HCT116 (cell line): ENCODE measurements at regions not wholly inside any gene's neighbourhood (a gene's known extent, or its start where the extent isn't known, plus 50 kb on each side); places are given as distances from the start of the nearest gene placed in this dataset.

Experiments
- CTCF ChIP-seq, 3 experiments: fragments of 200-600 bp in 1 of 3; sonication (generic) in 1 of 3; IDR thresholded peaks in 2 of 3; conservative IDR thresholded peaks in 1 of 3; 2 replicates each; pipeline ENCODE4 v1.5.1; 2012 to 2017; ENCODE audit warnings: low read depth in 2 of 3, low read length in 2 of 3, antibody characterized with exemption in 1 of 3, borderline replicate concordance in 1 of 3, control low read depth in 1 of 3, mild to moderate bottlenecking in 1 of 3, mixed read lengths in 1 of 3, mixed run types in 1 of 3, moderate library complexity in 1 of 3; ENCODE audit not compliant: insufficient read depth in 1 of 3
- EZH2phosphoT487 ChIP-seq: fragments of 200-600 bp; IDR thresholded peaks from 2 replicates; pipeline ENCODE4 v1.6.1; 2018; ENCODE audit warnings: antibody characterized with exemption, borderline replicate concordance
- POLR2A ChIP-seq: IDR thresholded peaks from 2 replicates; pipeline ENCODE4 v1.7.0; 2011; ENCODE audit warnings: borderline replicate concordance; ENCODE audit not compliant: insufficient read depth, insufficient read length; ENCODE audit errors: extremely low read depth
- POLR2AphosphoS5 ChIP-seq: IDR thresholded peaks from 2 replicates; pipeline ENCODE4 v1.6.1; 2011; ENCODE audit warnings: mild to moderate bottlenecking, low read depth, low read length, moderate library complexity
- REST ChIP-seq: IDR thresholded peaks from 2 replicates; pipeline ENCODE4 v1.6.1; 2012; ENCODE audit warnings: low read depth
- SP1 ChIP-seq: IDR thresholded peaks from 2 replicates; pipeline ENCODE4 v1.6.1; 2012; ENCODE audit warnings: low read depth

GRCh38 chr9:115261656-115262081, 143.7 kb upstream of the TNC start:
- TF ChIP-seq REST = no peak
- no peak for TF ChIP-seq CTCF (IDR thresholded peaks at IDR 0.05 in 2 of 3, conservative IDR thresholded peaks at IDR 0.05 in 1 of 3; ENCODE audit: borderline replicate concordance in 1 of 3, insufficient read depth in 1 of 3, low read depth in 2 of 3, low read length in 2 of 3)
- TF ChIP-seq POLR2A = no peak
- no peak for TF ChIP-seq EZH2phosphoT487
- TF ChIP-seq POLR2AphosphoS5 = no peak
- TF ChIP-seq SP1 = no peak
